ENCODE measurements at regions not wholly inside any gene's neighbourhood (a gene's known extent, or its start where the extent isn't known, plus 50 kb on each side); places are given as distances from the start of the nearest gene placed in this dataset.

DNA sequence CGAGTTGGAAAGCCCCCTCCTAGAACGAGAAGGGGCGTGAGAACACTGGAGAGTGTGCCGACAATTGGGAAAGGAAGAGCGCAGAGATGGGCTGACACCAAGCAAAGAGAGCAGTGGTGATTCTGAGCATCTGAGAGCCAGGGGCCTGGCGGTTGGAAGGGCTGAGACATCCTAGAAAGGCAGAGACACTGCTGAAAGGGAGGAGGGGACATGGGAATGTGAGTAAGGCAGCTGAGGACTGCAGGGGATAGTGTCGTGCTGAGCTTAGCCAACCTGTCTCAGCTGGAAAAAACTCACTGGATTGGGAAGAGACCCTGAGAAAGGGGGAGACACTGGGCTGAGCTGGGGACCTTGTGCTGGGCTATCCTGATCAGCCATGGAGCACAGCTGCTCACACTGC is 58.1 kb upstream of the SLC6A6 start:
- Histone ChIP-seq H3K4me1 (ENCODE audit: insufficient read depth, low read length) (no peaks in the 10 kb centered on the region), H3K18ac (ENCODE audit: insufficient read length, low read depth, low read length) (no peak overlapping the region), H3K23ac (ENCODE audit: insufficient read length, low read depth, low read length) (no peak overlapping the region), H3K9ac (ENCODE audit: extremely low read depth, insufficient read length, low read length) (no peak overlapping the region), H2BK5ac (ENCODE audit: insufficient read length, low read length) (no peak overlapping the region), H3K4ac (ENCODE audit: low read depth, low read length) (no peak overlapping the region), H2BK12ac (ENCODE audit: insufficient read length, low read depth, low read length) (no peak overlapping the region), H3K27me3 (ENCODE audit: insufficient read depth, low read length) (peaks cover 2% of the 10 kb centered on the region; the same call in 1 of the 2 replicates), H2AFZ (ENCODE audit: low read length) (no peak overlapping the region), H3K4me2 (ENCODE audit: insufficient read depth, insufficient read length, low read length) (no peak overlapping the region), H4K91ac (ENCODE audit: insufficient read length, low read depth, low read length) (no peak overlapping the region), H3K56ac (ENCODE audit: insufficient read length, low read depth, low read length) (no peak overlapping the region), H4K20me1 (ENCODE audit: control insufficient read depth, insufficient read depth, insufficient read length) (no peaks in the 10 kb centered on the region), H2BK120ac (ENCODE audit: low read depth, low read length, poor library complexity, severe bottlenecking) (no peak overlapping the region), H3K79me1 (ENCODE audit: insufficient read depth, low read depth, low read length, poor library complexity, severe bottlenecking) (no peaks in the 10 kb centered on the region), H4K8ac (replicated peaks; ENCODE audit: insufficient read length, low read depth, low read length) (no peak overlapping the region), H2BK20ac (ENCODE audit: low read depth, low read length, poor library complexity, severe bottlenecking) (no peak overlapping the region), H3K9me3 (ENCODE audit: control insufficient read depth, low read depth, low read length) (no peaks in the 10 kb centered on the region), H3K79me2 (ENCODE audit: insufficient read depth, low read length) (no peaks in the 10 kb centered on the region), H3K14ac (ENCODE audit: insufficient read depth, low read length) (no peak overlapping the region), H3K23me2 (ENCODE audit: insufficient read length, low read depth, low read length, poor library complexity, severe bottlenecking) (no peaks in the 10 kb centered on the region), H2BK15ac (ENCODE audit: low read depth, low read length) (no peak overlapping the region), H2AK5ac (ENCODE audit: insufficient read length, low read length) (no peak overlapping the region), H4K5ac (ENCODE audit: insufficient read length, low read depth, low read length) (no peak overlapping the region), H3T11ph (ENCODE audit: low read length) (no peak overlapping the region), H3K27ac (ENCODE audit: insufficient read length, low read depth, low read length) (no peak overlapping the region)
- Mint-ChIP-seq H3K27me3 (ENCODE audit: low read depth) (peaks cover 65% of the 10 kb centered on the region), H3K27ac (peak overlapping the region; percentile 20 to 83 (median 37); a peak in 4 of 7 replicates), H3K4me1 (peaks cover 25 to 26% of the 10 kb centered on the region in 2 experiments), H3K9me3 (no peaks in the 10 kb centered on the region; a peak in 1 of 5 replicates), H3K36me3 (ENCODE audit: insufficient read depth in 1 of 3, low read depth in 3 of 3) (no peaks in the 10 kb centered on the region), H3K4me3 (0 out of 5 replicates have a peak overlapping the region, but pooled peaks of 1 of the 2 experiments have one; percentile 7)
- no CpG with 5 or more reads among the region's 7 CpGs for WGBS (ENCODE audit: extremely low coverage, insufficient read length, low lambda C conversion rate)
- TF ChIP-seq, protein P1, sequence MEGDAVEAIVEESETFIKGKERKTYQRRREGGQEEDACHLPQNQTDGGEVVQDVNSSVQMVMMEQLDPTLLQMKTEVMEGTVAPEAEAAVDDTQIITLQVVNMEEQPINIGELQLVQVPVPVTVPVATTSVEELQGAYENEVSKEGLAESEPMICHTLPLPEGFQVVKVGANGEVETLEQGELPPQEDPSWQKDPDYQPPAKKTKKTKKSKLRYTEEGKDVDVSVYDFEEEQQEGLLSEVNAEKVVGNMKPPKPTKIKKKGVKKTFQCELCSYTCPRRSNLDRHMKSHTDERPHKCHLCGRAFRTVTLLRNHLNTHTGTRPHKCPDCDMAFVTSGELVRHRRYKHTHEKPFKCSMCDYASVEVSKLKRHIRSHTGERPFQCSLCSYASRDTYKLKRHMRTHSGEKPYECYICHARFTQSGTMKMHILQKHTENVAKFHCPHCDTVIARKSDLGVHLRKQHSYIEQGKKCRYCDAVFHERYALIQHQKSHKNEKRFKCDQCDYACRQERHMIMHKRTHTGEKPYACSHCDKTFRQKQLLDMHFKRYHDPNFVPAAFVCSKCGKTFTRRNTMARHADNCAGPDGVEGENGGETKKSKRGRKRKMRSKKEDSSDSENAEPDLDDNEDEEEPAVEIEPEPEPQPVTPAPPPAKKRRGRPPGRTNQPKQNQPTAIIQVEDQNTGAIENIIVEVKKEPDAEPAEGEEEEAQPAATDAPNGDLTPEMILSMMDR (conservative IDR thresholded peaks at IDR 0.05) = no peak
- DNase-seq = peak; percentile 50
